A673 (cell line): ENCODE measurements at regions not wholly inside any gene's neighbourhood (a gene's known extent, or its start where the extent isn't known, plus 50 kb on each side); places are given as distances from the start of the nearest gene placed in this dataset.

Source experiments
- BruUV-seq: library from RNA; stranded (reverse); fragments of 400-500 nt; replicated peaks from 2 replicates; lab custom pipeline; 2021; lab: Mats Ljungman, UMichigan
- CTCF ChIA-PET: fragments of 300-600 bp; sonication (Branson Sonifier 250); formaldehyde crosslinking; loops from one replicate; lab custom pipeline; 2022; ENCODE audit warnings: antibody characterized with exemption; lab: Charles Lee
- POLR2A ChIA-PET: fragments of 300-600 bp; sonication (Branson Sonifier 250); formaldehyde crosslinking; loops from one replicate; lab custom pipeline; 2022; ENCODE audit warnings: antibody characterized with exemption; ENCODE audit not compliant: low non-redundant PET; lab: Charles Lee
- DNase-seq: peaks from one replicate; pipeline ENCODE4 v3.0.0-alpha.2; 2015; ENCODE audit warnings: low spot score
- H3K27ac ChIP-seq: fragments of 200-600 bp; sonication (generic); 2 replicates; pipeline ENCODE4 v1.5.1; 2016; ENCODE audit warnings: mixed run types, low read depth, mild to moderate bottlenecking, mixed read lengths, antibody characterized with exemption, low read length; ENCODE audit not compliant: poor library complexity, severe bottlenecking
- H3K27me3 ChIP-seq: fragments of 200-600 bp; sonication (generic); replicated peaks from 2 replicates; pipeline ENCODE4 v1.6.1; 2017; ENCODE audit warnings: mixed run types, low read depth, mild to moderate bottlenecking, mixed read lengths, antibody characterized with exemption, low read length; ENCODE audit not compliant: insufficient read depth, poor library complexity
- H3K36me3 ChIP-seq: fragments of 200-600 bp; sonication (generic); 2 replicates; pipeline ENCODE4 v1.6.1; 2016; ENCODE audit warnings: mixed run types, mild to moderate bottlenecking, mixed read lengths, antibody characterized with exemption, low read length; ENCODE audit not compliant: insufficient read depth, poor library complexity, severe bottlenecking
- H3K4me1 ChIP-seq: fragments of 200-600 bp; sonication (generic); 2 replicates; pipeline ENCODE4 v1.6.1; 2017; ENCODE audit warnings: mixed run types, mild to moderate bottlenecking, mixed read lengths, antibody characterized with exemption, low read length; ENCODE audit not compliant: insufficient read depth, poor library complexity, severe bottlenecking
- H3K4me3 ChIP-seq: fragments of 200-600 bp; sonication (generic); 2 replicates; pipeline ENCODE4 v1.5.1; 2016; ENCODE audit warnings: low read depth, mixed run types, mild to moderate bottlenecking, mixed read lengths, low read length; ENCODE audit not compliant: poor library complexity, severe bottlenecking
- H3K9me3 ChIP-seq: fragments of 200-600 bp; sonication (generic); 2 replicates; pipeline ENCODE4 v1.6.1; 2016; ENCODE audit warnings: mixed run types, low read depth, mild to moderate bottlenecking, mixed read lengths, antibody characterized with exemption, low read length; ENCODE audit not compliant: poor library complexity, severe bottlenecking
- CTCF ChIP-seq: fragments of 300-800, 200-600 bp; sonication (generic); conservative IDR thresholded peaks from 2 replicates; pipeline ENCODE4 v1.5.1; 2017; ENCODE audit warnings: low read depth, mild to moderate bottlenecking, antibody characterized with exemption, low read length, moderate library complexity, mixed read lengths
- EZH2 ChIP-seq: fragments of 200-600 bp; sonication (generic); IDR thresholded peaks from 2 replicates; pipeline ENCODE4 v1.6.1; 2017; ENCODE audit warnings: borderline replicate concordance, low read depth, mild to moderate bottlenecking, mixed read lengths, antibody characterized with exemption, low read length; ENCODE audit not compliant: poor library complexity, severe bottlenecking
- intact Hi-C: fragments of 100-400 bp; cut with micrococcal nuclease; formaldehyde crosslinking; loops from one replicate; pipeline ENCODE4 v1.10.0; 2022; ENCODE audit not compliant: unreplicated experiment

GRCh38 chr9:80797831-80798688 lies 891.3 kb downstream of the TLE1 start:
- Histone ChIP-seq H3K27ac (peak overlapping the region; percentile 22), H3K27me3 (no peaks in the 10 kb centered on the region), H3K4me3 (no peak overlapping the region), H3K36me3 (no peaks in the 10 kb centered on the region), H3K9me3 (peaks cover 6% of the 10 kb centered on the region), H3K4me1 (peaks cover 26% of the 10 kb centered on the region)
- no TSS peak for BruUV-seq
- peak; percentile 93 for DNase-seq
- intact Hi-C loops = loop anchor here (2.0 to 5.0 kb wide), 3 partner anchors 97 to 349 kb away; no protein-coding TSS in a partner anchor
- CTCF ChIA-PET = no interaction called here
- TF ChIP-seq CTCF (no peak), EZH2 (no peak)
- POLR2A ChIA-PET = interaction anchor here (0.7 kb wide), 1 partner anchor 1227 kb away, joined by 7 read pairs; no protein-coding TSS in a partner anchor

GRCh38 chr9:80797101-80797829 lies 892.1 kb downstream of the TLE1 start:
- ChIA-PET POLR2A (interaction anchor here (0.7 kb wide), 1 partner anchor 1227 kb away, joined by 7 read pairs; no protein-coding TSS in a partner anchor), CTCF (no interaction called here)
- H3K4me1 ChIP-seq = peaks cover 26% of the 10 kb centered on the region
- TF ChIP-seq CTCF (no peak), EZH2 (no peak)
- no peaks in the 10 kb centered on the region for H3K27me3 ChIP-seq
- H3K27ac ChIP-seq = peak overlapping the region; percentile 22
- no TSS peak for BruUV-seq
- peaks cover 6% of the 10 kb centered on the region for H3K9me3 ChIP-seq
- no peak overlapping the region for H3K4me3 ChIP-seq
- no peaks in the 10 kb centered on the region for H3K36me3 ChIP-seq
- DNase-seq = peak; percentile 23
- intact Hi-C loops = loop anchor here (5.0 kb wide), 1 partner anchor 135 kb away; no protein-coding TSS in a partner anchor

- no peaks in the 10 kb centered on the region for H3K27me3 ChIP-seq
- no peak for DNase-seq
- peaks cover 6% of the 10 kb centered on the region for H3K9me3 ChIP-seq
- TF ChIP-seq CTCF (no peak), EZH2 (no peak)
- POLR2A ChIA-PET = no interaction called here
- H3K4me1 ChIP-seq = peaks cover 26% of the 10 kb centered on the region
- CTCF ChIA-PET = no interaction called here
- no TSS peak for BruUV-seq
- H3K27ac ChIP-seq = no peak overlapping the region
- no peak overlapping the region for H3K4me3 ChIP-seq
- intact Hi-C loops = loop anchor here (5.0 kb wide), 1 partner anchor 136 kb away; no protein-coding TSS in a partner anchor
- H3K36me3 ChIP-seq = no peaks in the 10 kb centered on the region
These were observed 892.7 kb downstream of the TLE1 start for GRCh38 chr9:80796632-80797031.
